K562 (cell line): ENCODE measurements at regions not wholly inside any gene's neighbourhood (a gene's known extent, or its start where the extent isn't known, plus 50 kb on each side); places are given as distances from the start of the nearest gene placed in this dataset.

Experiments
- ILF3 ChIP-seq: fragments of 450-650 bp; IDR thresholded peaks from 2 replicates; pipeline ENCODE4 v1.6.1; 2018; ENCODE audit warnings: antibody characterized with exemption, mild to moderate bottlenecking, moderate library complexity, borderline replicate concordance
- ZNF253 ChIP-seq: fragments of 250-450 bp; sonication (Bioruptor Pico); conservative IDR thresholded peaks from 2 replicates; pipeline ENCODE4 v1.6.1; 2021; ENCODE audit warnings: mild to moderate bottlenecking
- TF ChIP-seq, protein P1 (sequence below), 3 experiments: IDR thresholded peaks in 2 of 3; conservative IDR thresholded peaks in 1 of 3; 2 replicates each; pipeline ENCODE4 v1.5.1; 2011 to 2012; ENCODE audit warnings: low read length in 3 of 3, mild to moderate bottlenecking in 3 of 3, control low read depth in 2 of 3, improper control_type of control experiment in 1 of 3, inconsistent platforms in 1 of 3, low read depth in 1 of 3, mixed read lengths in 1 of 3, moderate library complexity in 1 of 3; ENCODE audit not compliant: insufficient read depth in 2 of 3

GRCh38 chr11:76288166-76288980, 82.1 kb upstream of the WNT11 start:
- TF ChIP-seq ILF3 (no peak), ZNF253 (CRISPR knock-in tag) (no peak)
- TF ChIP-seq, protein P1, sequence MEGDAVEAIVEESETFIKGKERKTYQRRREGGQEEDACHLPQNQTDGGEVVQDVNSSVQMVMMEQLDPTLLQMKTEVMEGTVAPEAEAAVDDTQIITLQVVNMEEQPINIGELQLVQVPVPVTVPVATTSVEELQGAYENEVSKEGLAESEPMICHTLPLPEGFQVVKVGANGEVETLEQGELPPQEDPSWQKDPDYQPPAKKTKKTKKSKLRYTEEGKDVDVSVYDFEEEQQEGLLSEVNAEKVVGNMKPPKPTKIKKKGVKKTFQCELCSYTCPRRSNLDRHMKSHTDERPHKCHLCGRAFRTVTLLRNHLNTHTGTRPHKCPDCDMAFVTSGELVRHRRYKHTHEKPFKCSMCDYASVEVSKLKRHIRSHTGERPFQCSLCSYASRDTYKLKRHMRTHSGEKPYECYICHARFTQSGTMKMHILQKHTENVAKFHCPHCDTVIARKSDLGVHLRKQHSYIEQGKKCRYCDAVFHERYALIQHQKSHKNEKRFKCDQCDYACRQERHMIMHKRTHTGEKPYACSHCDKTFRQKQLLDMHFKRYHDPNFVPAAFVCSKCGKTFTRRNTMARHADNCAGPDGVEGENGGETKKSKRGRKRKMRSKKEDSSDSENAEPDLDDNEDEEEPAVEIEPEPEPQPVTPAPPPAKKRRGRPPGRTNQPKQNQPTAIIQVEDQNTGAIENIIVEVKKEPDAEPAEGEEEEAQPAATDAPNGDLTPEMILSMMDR (IDR thresholded peaks at IDR 0.05 in 2 of 3, conservative IDR thresholded peaks at IDR 0.05 in 1 of 3; ENCODE audit: insufficient read depth in 2 of 3, low read depth in 1 of 3, low read length in 3 of 3), result no peak
